HCT116 (cell line): ENCODE measurements at regions not wholly inside any gene's neighbourhood (a gene's known extent, or its start where the extent isn't known, plus 50 kb on each side); places are given as distances from the start of the nearest gene placed in this dataset.

Experiments
- ATAC-seq: fragments of 200-7000 bp; cut with Tn5 transposase; 2 replicates; pipeline ENCODE4 v1.9.1; 2020; ENCODE audit warnings: mild to moderate bottlenecking, moderate library complexity
- BruUV-seq: library from RNA; stranded (reverse); fragments of 400-500 nt; replicated peaks from 2 replicates; lab custom pipeline; 2021; lab: Mats Ljungman, UMichigan
- CTCF ChIA-PET: fragments of 300-600 bp; sonication (Branson Sonifier 250); formaldehyde crosslinking; loops from one replicate; lab custom pipeline; 2021; ENCODE audit warnings: antibody characterized with exemption; lab: Charles Lee
- POLR2A ChIA-PET: fragments of 300-600, 350-600 bp; sonication (Branson Sonifier 250); formaldehyde crosslinking; loops from one replicate; lab custom pipeline; 2021; ENCODE audit warnings: antibody characterized with exemption; lab: Charles Lee
- RAD21 ChIA-PET, 2 experiments: fragments of 300-600 bp; sonication (Branson Sonifier 250); formaldehyde crosslinking; loops; one replicate each; lab custom pipeline; 2023; ENCODE audit warnings: low total read pairs in 2 of 2; ENCODE audit not compliant: uncharacterized antibody in 2 of 2, unreplicated experiment in 2 of 2, low non-redundant PET in 1 of 2; lab: Charles Lee
- DNase-seq: peaks from one replicate; pipeline ENCODE4 v3.0.0-alpha.2; 2010; ENCODE audit warnings: low read depth, low spot score
- H2AFZ ChIP-seq: fragments of 200-600 bp; shearing (Covaris generic), sonication (generic); 2 replicates; pipeline ENCODE4 v1.6.1; 2017; ENCODE audit warnings: low read depth, mixed run types, mixed read lengths, antibody characterized with exemption, low read length; ENCODE audit not compliant: poor library complexity, severe bottlenecking
- H3K27ac ChIP-seq: 2 replicates; pipeline ENCODE4 v1.5.1; 2012; ENCODE audit warnings: low read depth, low read length
- H3K27me3 ChIP-seq: fragments of 200-600 bp; sonication (generic); 2 replicates; pipeline ENCODE4 v1.6.1; 2016; ENCODE audit warnings: mixed run types, low read length, mixed read lengths; ENCODE audit not compliant: insufficient read depth
- H3K36me3 ChIP-seq, 2 experiments: fragments of 200-500 bp in 1 of 2; fragments of 200-600 bp in 1 of 2; sonication (Bioruptor generic) in 1 of 2; sonication (generic) in 1 of 2; 2 replicates each; pipeline versions ENCODE4 v1.5.1 to v1.6.1; 2014 to 2016; ENCODE audit warnings: low read length in 2 of 2, inconsistent platforms in 1 of 2, mixed read lengths in 1 of 2, mixed run types in 1 of 2; ENCODE audit not compliant: insufficient read depth in 2 of 2, control insufficient read depth in 1 of 2
- H3K4me1 ChIP-seq, 2 experiments: fragments of 200-600 bp in 1 of 2; sonication (generic) in 1 of 2; 2 replicates each; pipeline versions ENCODE4 v1.5.1 to v1.6.1; 2012 to 2017; ENCODE audit warnings: low read length in 2 of 2, inconsistent platforms in 1 of 2, mild to moderate bottlenecking in 1 of 2, mixed read lengths in 1 of 2, mixed run types in 1 of 2, moderate library complexity in 1 of 2; ENCODE audit not compliant: insufficient read depth in 2 of 2, control insufficient read depth in 1 of 2
- H3K4me2 ChIP-seq: fragments of 200-600 bp; sonication (generic); 2 replicates; pipeline ENCODE4 v1.6.1; 2017; ENCODE audit warnings: mixed run types, low read length, mixed read lengths
- H3K4me3 ChIP-seq, 2 experiments: fragments of 200-600 bp in 1 of 2; sonication (generic) in 1 of 2; replicated peaks in 1 of 2; 2 replicates each; pipeline ENCODE4 v1.5.1; 2011 to 2016; ENCODE audit warnings: low read length in 2 of 2, control low read depth in 1 of 2, low read depth in 1 of 2, mild to moderate bottlenecking in 1 of 2, mixed read lengths in 1 of 2, mixed run types in 1 of 2
- H3K79me2 ChIP-seq: fragments of 200-600 bp; sonication (generic); 2 replicates; pipeline ENCODE4 v1.6.1; 2017; ENCODE audit warnings: mild to moderate bottlenecking, mixed run types, low read length, moderate library complexity, mixed read lengths; ENCODE audit not compliant: insufficient read depth
- H3K9ac ChIP-seq: fragments of 200-600 bp; sonication (generic); 2 replicates; pipeline ENCODE4 v1.6.1; 2016; ENCODE audit warnings: low read length, mixed read lengths
- H3K9me2 ChIP-seq: fragments of 200-600 bp; sonication (generic), shearing (Covaris generic); 2 replicates; pipeline ENCODE4 v1.6.1; 2017; ENCODE audit warnings: mixed run types, mild to moderate bottlenecking, moderate library complexity; ENCODE audit not compliant: insufficient read depth
- H3K9me3 ChIP-seq, 2 experiments: fragments of 200-500 bp in 1 of 2; fragments of 200-600 bp in 1 of 2; sonication (Bioruptor generic) in 1 of 2; sonication (generic) in 1 of 2; 2 replicates each; pipeline ENCODE4 v1.6.1; 2014 to 2017; ENCODE audit warnings: low read length in 2 of 2, mixed read lengths in 2 of 2, inconsistent platforms in 1 of 2, low read depth in 1 of 2, mild to moderate bottlenecking in 1 of 2, mixed run types in 1 of 2, moderate library complexity in 1 of 2; ENCODE audit not compliant: control insufficient read depth in 1 of 2, insufficient read depth in 1 of 2
- H4K20me1 ChIP-seq: fragments of 200-600 bp; sonication (generic), shearing (Covaris generic); 2 replicates; pipeline ENCODE4 v1.6.1; 2017; ENCODE audit warnings: mixed run types, mild to moderate bottlenecking, moderate library complexity; ENCODE audit not compliant: insufficient read depth
- CBX3 ChIP-seq: IDR thresholded peaks from 2 replicates; pipeline ENCODE4 v1.6.1; 2012; ENCODE audit warnings: low read depth
- ELF1 ChIP-seq: IDR thresholded peaks from 2 replicates; pipeline ENCODE4 v1.6.1; 2012; ENCODE audit warnings: low read depth, borderline replicate concordance
- POLR2AphosphoS5 ChIP-seq: IDR thresholded peaks from 2 replicates; pipeline ENCODE4 v1.6.1; 2011; ENCODE audit warnings: mild to moderate bottlenecking, low read depth, low read length, moderate library complexity
- RAD21 ChIP-seq: IDR thresholded peaks from 2 replicates; pipeline ENCODE4 v1.6.1; 2012; ENCODE audit warnings: low read depth, mild to moderate bottlenecking
- SRF ChIP-seq: IDR thresholded peaks from 2 replicates; pipeline ENCODE4 v1.6.1; 2012; ENCODE audit warnings: low read depth
- ZNF274 ChIP-seq: fragments of 200-500 bp; sonication (Bioruptor generic); IDR thresholded peaks from 2 replicates; pipeline ENCODE4 v1.6.1; 2014; ENCODE audit warnings: mild to moderate bottlenecking, low read depth, low read length, inconsistent platforms
- intact Hi-C: fragments of 100-400 bp; cut with micrococcal nuclease; formaldehyde crosslinking; loops from 2 replicates; pipeline ENCODE4 v1.10.0; 2022
- TF ChIP-seq, protein P1 (sequence below): IDR thresholded peaks from 2 replicates; pipeline ENCODE4 v1.6.1; 2012; ENCODE audit warnings: low read depth
- TF ChIP-seq, protein P2 (sequence below): IDR thresholded peaks from 2 replicates; pipeline ENCODE4 v1.6.1; 2012
- TF ChIP-seq, protein P3 (sequence below), 3 experiments: fragments of 200-600 bp in 1 of 3; sonication (generic) in 1 of 3; IDR thresholded peaks in 2 of 3; conservative IDR thresholded peaks in 1 of 3; 2 replicates each; pipeline ENCODE4 v1.5.1; 2012 to 2017; ENCODE audit warnings: low read depth in 2 of 3, low read length in 2 of 3, antibody characterized with exemption in 1 of 3, borderline replicate concordance in 1 of 3, control low read depth in 1 of 3, mild to moderate bottlenecking in 1 of 3, mixed read lengths in 1 of 3, mixed run types in 1 of 3, moderate library complexity in 1 of 3; ENCODE audit not compliant: insufficient read depth in 1 of 3
- TF ChIP-seq, protein P4 (sequence below): IDR thresholded peaks from 2 replicates; pipeline ENCODE4 v1.6.1; 2011; ENCODE audit warnings: mild to moderate bottlenecking, low read length, moderate library complexity; ENCODE audit not compliant: insufficient replicate concordance; ENCODE audit errors: extremely low read depth

- CTCF ChIA-PET = no interaction called here
- no TSS peak for BruUV-seq
- RAD21 ChIA-PET = no interaction called here
- H3K9me3 ChIP-seq = no peaks in the 10 kb centered on the region
- POLR2A ChIA-PET = no interaction called here
- no peak overlapping the region for H3K4me3 ChIP-seq
- H3K27me3 ChIP-seq = no peaks in the 10 kb centered on the region
- peak; percentile 80; the same call in 1 of the 2 replicates for TF ChIP-seq CBX3
- TF ChIP-seq, protein P1, sequence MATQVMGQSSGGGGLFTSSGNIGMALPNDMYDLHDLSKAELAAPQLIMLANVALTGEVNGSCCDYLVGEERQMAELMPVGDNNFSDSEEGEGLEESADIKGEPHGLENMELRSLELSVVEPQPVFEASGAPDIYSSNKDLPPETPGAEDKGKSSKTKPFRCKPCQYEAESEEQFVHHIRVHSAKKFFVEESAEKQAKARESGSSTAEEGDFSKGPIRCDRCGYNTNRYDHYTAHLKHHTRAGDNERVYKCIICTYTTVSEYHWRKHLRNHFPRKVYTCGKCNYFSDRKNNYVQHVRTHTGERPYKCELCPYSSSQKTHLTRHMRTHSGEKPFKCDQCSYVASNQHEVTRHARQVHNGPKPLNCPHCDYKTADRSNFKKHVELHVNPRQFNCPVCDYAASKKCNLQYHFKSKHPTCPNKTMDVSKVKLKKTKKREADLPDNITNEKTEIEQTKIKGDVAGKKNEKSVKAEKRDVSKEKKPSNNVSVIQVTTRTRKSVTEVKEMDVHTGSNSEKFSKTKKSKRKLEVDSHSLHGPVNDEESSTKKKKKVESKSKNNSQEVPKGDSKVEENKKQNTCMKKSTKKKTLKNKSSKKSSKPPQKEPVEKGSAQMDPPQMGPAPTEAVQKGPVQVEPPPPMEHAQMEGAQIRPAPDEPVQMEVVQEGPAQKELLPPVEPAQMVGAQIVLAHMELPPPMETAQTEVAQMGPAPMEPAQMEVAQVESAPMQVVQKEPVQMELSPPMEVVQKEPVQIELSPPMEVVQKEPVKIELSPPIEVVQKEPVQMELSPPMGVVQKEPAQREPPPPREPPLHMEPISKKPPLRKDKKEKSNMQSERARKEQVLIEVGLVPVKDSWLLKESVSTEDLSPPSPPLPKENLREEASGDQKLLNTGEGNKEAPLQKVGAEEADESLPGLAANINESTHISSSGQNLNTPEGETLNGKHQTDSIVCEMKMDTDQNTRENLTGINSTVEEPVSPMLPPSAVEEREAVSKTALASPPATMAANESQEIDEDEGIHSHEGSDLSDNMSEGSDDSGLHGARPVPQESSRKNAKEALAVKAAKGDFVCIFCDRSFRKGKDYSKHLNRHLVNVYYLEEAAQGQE = no peak
- TF ChIP-seq SRF = no peak
- TF ChIP-seq, protein P2, sequence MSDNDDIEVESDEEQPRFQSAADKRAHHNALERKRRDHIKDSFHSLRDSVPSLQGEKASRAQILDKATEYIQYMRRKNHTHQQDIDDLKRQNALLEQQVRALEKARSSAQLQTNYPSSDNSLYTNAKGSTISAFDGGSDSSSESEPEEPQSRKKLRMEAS = 0 out of 2 replicates have a peak, but pooled peaks have one; percentile 21
- no peak overlapping the region for H3K9ac ChIP-seq
- no peaks in the 10 kb centered on the region for H3K36me3 ChIP-seq
- intact Hi-C loops = no loop called here
- H3K4me2 ChIP-seq = peak overlapping the region; percentile 41; the same call in 1 of the 2 replicates
- no peak for DNase-seq
- H2AFZ ChIP-seq = no peak overlapping the region
- H4K20me1 ChIP-seq = no peaks in the 10 kb centered on the region
- no peak for ATAC-seq
- H3K4me1 ChIP-seq = peaks cover 59 to 87% of the 10 kb centered on the region in 2 experiments
- H3K27ac ChIP-seq = peak overlapping the region; percentile 95
- H3K79me2 ChIP-seq = no peaks in the 10 kb centered on the region
- H3K9me2 ChIP-seq = no peaks in the 10 kb centered on the region
Observed at GRCh38 chr10:90588222-90588621, 269.6 kb downstream of the HTR7 start.

- CTCF ChIA-PET = interaction anchor here (1.2 to 2.7 kb wide), 2 partner anchors 9 to 302 kb away, joined by 3 to 13 read pairs; no protein-coding TSS in a partner anchor
- Histone ChIP-seq H3K9me2 (no peaks in the 10 kb centered on the region), H2AFZ (no peak overlapping the region), H4K20me1 (no peaks in the 10 kb centered on the region), H3K9ac (no peak overlapping the region), H3K4me1 (peaks cover 57 to 85% of the 10 kb centered on the region in 2 experiments), H3K4me3 (no peak overlapping the region), H3K79me2 (no peaks in the 10 kb centered on the region), H3K36me3 (no peaks in the 10 kb centered on the region), H3K27ac (peak overlapping the region; percentile 81; the same call in 1 of the 2 replicates), H3K4me2 (no peak overlapping the region), H3K27me3 (no peaks in the 10 kb centered on the region), H3K9me3 (no peaks in the 10 kb centered on the region)
- ATAC-seq = no peak
- no peak for DNase-seq
- intact Hi-C loops = loop anchor here (5.0 kb wide), 4 partner anchors 272 to 503 kb away; no protein-coding TSS in a partner anchor
- BruUV-seq = no TSS peak
- RAD21 ChIA-PET = no interaction called here
- POLR2A ChIA-PET = interaction anchor here (1.4 kb wide), 1 partner anchor 9 kb away, joined by 6 read pairs; no protein-coding TSS in a partner anchor
- no peak for TF ChIP-seq RAD21
- TF ChIP-seq, protein P2 = no peak
- no peak for TF ChIP-seq ELF1
- no peak for TF ChIP-seq POLR2AphosphoS5
- TF ChIP-seq, protein P3, sequence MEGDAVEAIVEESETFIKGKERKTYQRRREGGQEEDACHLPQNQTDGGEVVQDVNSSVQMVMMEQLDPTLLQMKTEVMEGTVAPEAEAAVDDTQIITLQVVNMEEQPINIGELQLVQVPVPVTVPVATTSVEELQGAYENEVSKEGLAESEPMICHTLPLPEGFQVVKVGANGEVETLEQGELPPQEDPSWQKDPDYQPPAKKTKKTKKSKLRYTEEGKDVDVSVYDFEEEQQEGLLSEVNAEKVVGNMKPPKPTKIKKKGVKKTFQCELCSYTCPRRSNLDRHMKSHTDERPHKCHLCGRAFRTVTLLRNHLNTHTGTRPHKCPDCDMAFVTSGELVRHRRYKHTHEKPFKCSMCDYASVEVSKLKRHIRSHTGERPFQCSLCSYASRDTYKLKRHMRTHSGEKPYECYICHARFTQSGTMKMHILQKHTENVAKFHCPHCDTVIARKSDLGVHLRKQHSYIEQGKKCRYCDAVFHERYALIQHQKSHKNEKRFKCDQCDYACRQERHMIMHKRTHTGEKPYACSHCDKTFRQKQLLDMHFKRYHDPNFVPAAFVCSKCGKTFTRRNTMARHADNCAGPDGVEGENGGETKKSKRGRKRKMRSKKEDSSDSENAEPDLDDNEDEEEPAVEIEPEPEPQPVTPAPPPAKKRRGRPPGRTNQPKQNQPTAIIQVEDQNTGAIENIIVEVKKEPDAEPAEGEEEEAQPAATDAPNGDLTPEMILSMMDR (IDR thresholded peaks at IDR 0.05 in 2 of 3, conservative IDR thresholded peaks at IDR 0.05 in 1 of 3; ENCODE audit: borderline replicate concordance in 1 of 3, insufficient read depth in 1 of 3, low read depth in 2 of 3, low read length in 2 of 3) = no peak
- TF ChIP-seq SRF = no peak
- TF ChIP-seq, protein P4, sequence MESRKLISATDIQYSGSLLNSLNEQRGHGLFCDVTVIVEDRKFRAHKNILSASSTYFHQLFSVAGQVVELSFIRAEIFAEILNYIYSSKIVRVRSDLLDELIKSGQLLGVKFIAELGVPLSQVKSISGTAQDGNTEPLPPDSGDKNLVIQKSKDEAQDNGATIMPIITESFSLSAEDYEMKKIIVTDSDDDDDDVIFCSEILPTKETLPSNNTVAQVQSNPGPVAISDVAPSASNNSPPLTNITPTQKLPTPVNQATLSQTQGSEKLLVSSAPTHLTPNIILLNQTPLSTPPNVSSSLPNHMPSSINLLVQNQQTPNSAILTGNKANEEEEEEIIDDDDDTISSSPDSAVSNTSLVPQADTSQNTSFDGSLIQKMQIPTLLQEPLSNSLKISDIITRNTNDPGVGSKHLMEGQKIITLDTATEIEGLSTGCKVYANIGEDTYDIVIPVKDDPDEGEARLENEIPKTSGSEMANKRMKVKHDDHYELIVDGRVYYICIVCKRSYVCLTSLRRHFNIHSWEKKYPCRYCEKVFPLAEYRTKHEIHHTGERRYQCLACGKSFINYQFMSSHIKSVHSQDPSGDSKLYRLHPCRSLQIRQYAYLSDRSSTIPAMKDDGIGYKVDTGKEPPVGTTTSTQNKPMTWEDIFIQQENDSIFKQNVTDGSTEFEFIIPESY = no peak
- TF ChIP-seq ZNF274 = no peak
Observed at GRCh38 chr10:90589825-90590224, 268.0 kb downstream of the HTR7 start.
